Activated T-helper 1 cell treated with anti-CD3 and anti-CD28 coated beads, Interleukin-2, amount 50 U/mL, for 16 hours (primary cell): ENCODE measurements at regions not wholly inside any gene's neighbourhood (a gene's known extent, or its start where the extent isn't known, plus 50 kb on each side); places are given as distances from the start of the nearest gene placed in this dataset.

Source experiments
- DNase-seq, 2 donors: peaks; one replicate each; pipeline ENCODE4 v3.0.0-alpha.2; 2020; ENCODE audit warnings: low read depth in 1 of 2, low spot score in 1 of 2

GRCh38 chr3:188940573-188940932, 231.2 kb upstream of the TPRG1 start:
- no peak for DNase-seq

DNA sequence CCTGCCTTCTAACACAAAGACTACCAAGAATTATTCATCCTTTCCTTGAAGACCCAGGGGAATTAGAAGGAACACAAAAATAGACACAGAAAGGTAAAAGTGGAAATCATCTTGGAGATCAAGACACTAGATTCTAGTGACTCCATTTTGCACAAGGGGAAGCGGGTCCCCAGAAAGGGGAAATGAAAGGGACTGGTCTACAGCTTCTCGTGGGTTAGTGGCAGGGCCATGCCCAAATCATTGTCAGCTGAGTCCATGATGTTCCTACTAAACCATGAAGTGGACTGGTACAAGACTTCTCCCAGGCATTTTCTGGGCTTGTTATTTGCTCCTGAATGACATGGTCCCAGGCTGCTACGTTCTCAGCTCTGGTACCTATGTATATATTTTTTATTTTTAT, 230.7 kb upstream of the TPRG1 start:
- DNase-seq, result no peak

GRCh38 chr3:188942191-188942590, 229.6 kb upstream of the TPRG1 start:
- no peak for DNase-seq

DNA sequence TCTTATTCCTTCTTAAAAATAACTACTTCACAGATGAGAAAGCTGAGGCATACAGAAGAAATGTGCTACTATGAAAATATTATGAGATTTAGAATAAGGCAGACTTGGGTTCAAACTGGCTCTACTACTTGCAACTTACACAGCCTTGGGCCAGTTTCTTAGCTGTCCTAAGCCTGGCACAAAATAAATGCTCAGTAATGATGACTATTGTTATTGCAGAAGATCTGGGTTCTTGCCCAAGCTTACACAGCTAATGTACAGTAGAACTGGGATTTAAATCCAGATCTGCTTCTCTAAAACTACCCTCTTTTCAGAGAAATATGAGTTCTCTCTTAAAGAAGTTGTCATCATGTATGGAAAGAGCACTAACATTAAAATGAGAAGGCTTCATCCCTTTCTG, 228.2 kb upstream of the TPRG1 start:
- DNase-seq, result no peak

GRCh38 chr3:188944108-188944507, 227.7 kb upstream of the TPRG1 start:
- DNase-seq, result no peak

- DNase-seq, result no peak
Measured at GRCh38 chr3:188946351-188947240, 225.2 kb upstream of the TPRG1 start.

- no peak for DNase-seq
Measured at GRCh38 chr3:188947401-188948280, 224.1 kb upstream of the TPRG1 start.

GRCh38 chr3:188948281-188948996, 223.3 kb upstream of the TPRG1 start:
- DNase-seq, result no peak

GRCh38 chr3:188948997-188949389, 222.8 kb upstream of the TPRG1 start:
- DNase-seq, result no peak

GRCh38 chr3:188949456-188949855, 222.3 kb upstream of the TPRG1 start:
- DNase-seq, result no peak

GRCh38 chr3:188949996-188950395, 221.8 kb upstream of the TPRG1 start:
- no peak for DNase-seq

DNA sequence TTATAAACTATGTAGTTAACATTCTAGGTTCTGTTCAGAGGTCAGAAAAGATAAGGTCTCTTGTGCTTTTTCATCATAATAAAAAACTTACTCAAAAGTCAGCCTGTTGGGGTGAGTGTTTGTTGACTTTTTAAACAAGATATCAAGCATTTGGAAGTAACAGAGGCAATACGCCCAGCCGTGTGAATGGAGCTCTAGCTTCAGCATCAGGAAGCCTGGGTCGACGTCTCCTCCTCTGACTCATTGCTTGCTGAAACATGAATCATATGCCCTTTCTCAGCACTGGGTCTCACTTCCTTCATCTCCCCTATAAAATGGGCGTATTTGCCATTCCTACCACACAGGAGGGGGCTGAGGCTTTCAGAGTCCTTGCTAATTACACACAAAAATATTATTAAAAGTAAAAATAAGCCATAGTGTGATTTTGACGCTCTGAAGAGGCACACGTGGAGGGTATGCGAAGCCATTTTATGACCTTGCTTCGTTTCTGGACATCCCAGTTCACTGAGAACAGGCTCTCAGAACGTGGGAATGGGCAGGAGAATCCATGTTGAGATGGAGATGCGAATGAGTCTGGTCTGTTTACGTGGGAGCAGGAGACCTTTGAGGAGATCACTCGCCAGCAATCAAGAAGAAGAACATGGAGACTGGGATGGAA, 220.8 kb upstream of the TPRG1 start:
- peak in 1 of 2 donors; percentile 11 for DNase-seq

DNA sequence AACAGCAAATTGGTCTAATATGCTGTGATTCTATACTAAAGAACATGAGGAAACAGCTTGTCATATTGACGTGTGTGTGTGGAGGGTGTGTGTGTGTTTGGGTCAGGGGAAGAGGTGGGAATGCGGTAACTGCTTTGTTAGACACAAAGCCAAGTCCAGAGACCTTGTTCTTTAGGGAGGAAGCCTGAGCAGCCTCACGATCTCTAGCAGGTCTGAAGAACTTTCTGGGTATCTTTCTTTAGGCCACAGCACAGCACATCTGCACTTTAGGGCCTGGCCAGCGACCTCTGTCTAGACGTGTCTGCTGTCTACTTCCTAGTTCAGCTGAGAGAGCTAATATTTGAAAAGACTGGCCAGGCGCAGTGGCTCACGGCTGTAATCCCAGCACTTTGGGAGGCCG, 220.0 kb upstream of the TPRG1 start:
- no peak for DNase-seq

DNA sequence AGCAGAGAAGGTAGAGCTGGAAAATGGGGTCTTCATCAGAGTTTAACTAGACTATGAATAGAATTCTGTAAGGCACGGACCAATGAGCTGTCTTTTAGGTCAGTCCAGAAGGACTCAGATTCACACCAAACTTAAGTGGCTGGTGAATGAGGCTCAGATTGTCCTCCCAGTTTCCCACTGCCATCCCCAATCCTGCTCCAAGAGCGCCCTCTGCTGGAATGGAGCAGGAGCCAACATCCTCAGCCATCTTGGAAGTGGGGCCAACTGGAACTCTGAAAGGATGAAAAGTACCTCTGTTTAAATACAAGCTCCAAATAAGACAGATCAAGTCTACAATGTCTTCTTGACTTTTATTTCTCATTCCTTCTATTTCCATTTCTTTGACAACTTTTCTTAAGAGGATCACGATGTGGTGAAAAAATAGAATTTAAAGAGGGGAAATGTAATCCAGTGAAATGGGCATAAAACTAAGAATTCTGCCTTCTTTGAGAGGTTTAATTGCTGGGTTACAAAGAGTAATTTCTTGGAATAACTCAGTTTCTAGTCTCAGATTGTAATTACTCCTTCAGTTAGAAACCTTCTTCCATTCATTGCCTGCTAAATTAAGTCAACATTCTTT, 217.1 kb upstream of the TPRG1 start:
- peak; percentile 32 to 64 for DNase-seq

GRCh38 chr3:188955919-188956318, 215.9 kb upstream of the TPRG1 start:
- no peak for DNase-seq

DNA sequence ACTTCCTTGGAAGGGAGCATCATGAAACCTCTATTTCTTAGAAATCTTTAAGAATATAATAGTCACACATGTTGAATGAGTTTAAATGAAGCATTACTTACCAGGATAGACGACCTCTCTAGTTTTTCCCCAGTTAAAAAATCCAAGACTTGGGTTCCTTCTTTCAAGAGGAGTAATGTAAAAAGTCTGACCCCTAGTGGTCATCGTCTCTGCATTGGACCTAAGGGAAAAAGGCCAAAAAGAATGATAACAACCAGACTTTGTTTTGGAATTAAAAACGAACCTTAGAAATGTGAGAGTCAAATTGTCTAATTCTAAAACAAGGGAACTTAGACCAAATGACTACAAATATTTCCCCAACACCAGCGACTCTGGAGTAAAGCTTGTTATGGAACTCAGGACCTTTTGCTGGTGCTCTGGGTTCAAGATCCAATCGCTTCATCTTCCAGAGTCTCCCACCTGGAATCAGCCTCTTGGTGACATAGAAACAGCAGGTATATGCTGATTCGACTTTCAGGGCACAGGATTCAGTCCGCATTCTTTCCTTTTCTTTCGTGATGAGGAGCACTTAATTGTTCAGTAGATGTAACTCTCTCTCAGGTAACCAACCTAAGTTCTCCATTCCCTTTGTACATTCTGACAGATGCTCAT, 214.8 kb upstream of the TPRG1 start:
- no peak for DNase-seq

GRCh38 chr3:188959013-188959412, 212.8 kb upstream of the TPRG1 start:
- DNase-seq, result no peak

- DNase-seq, result no peak
Measured at GRCh38 chr3:188962253-188963247, 209.2 kb upstream of the TPRG1 start.

DNA sequence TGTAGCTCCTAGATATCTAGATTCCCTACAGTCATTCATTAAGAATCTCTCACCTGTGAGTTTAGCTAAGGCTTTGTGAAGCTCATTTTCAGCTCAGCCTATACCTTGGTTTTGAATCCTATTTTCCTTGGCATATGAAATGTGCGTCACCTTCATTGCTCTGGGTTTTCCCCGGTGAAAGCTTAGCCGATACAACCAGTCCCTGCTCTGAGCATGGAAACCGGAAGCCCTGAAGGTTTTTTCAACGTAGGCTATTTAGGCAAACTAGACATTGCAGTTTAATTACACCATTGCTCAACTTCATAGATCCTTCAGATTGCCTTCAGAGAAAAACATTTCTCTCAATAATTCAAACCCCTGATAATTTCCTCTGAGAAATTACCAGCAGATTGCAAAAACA, 206.8 kb upstream of the TPRG1 start:
- no peak for DNase-seq
